Stromal cell of bone marrow (primary cell): ENCODE measurements at regions not wholly inside any gene's neighbourhood (a gene's known extent, or its start where the extent isn't known, plus 50 kb on each side); places are given as distances from the start of the nearest gene placed in this dataset.

ENCODE experiments used
- DNase-seq: peaks from one replicate; pipeline ENCODE4 v3.0.0-alpha.2; 2012; ENCODE audit warnings: low read depth

DNA sequence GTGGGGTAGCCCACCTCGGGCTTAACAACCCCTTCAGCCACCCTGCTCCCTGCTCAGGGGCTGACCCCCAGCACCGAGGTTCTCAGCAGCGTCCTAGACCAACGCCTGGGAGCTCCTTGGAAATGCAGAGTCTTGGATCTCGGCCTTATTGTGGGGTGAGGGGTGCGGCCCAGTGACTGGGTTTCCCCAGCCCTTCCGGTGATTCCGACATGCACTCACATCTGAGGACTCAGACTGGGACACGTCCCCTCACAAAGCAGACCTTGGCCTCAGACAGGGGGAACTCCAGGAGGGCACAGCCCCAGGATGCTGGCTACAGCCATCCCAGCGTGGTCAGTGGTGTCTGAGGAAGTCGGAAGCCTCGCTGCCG, 117.7 kb downstream of the RFLNA start:
- no peak for DNase-seq

DNA sequence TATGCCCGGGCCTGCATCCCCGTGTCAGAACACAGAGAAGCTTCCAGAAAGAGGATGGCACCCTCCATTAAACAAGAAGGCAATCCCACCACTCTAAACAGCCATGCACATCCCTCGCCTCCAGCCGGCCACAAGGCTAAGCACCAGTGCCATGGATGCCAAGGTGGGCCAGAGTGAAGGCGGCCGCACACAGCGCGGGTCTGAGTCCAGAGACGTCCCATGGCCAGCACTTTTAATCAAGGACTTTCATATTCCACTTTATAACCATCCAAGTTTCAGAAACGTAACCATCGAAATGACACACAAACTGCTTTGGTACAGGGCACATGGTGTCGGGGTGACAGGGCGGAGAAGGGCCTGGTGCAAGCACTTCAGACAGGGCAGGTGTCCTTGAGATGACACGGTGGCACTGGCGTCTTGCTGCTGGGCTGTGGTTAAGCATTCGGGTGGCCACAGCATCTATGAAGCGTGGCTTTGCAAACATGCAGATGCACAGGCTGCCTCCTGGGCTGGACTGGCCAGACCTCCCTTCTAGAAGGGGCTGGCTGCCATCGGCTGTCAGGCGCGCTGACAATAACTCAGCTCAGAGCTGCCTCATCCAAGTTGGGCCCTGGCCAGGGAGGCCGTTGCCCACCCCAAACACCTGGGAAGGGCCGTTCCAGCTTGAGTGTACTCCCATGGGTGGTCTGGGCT, 117.2 kb downstream of the RFLNA start:
- no peak for DNase-seq

- peak; percentile 85 for DNase-seq
Measured at GRCh38 chr12:124411281-124411878, 116.5 kb downstream of the RFLNA start.

DNA sequence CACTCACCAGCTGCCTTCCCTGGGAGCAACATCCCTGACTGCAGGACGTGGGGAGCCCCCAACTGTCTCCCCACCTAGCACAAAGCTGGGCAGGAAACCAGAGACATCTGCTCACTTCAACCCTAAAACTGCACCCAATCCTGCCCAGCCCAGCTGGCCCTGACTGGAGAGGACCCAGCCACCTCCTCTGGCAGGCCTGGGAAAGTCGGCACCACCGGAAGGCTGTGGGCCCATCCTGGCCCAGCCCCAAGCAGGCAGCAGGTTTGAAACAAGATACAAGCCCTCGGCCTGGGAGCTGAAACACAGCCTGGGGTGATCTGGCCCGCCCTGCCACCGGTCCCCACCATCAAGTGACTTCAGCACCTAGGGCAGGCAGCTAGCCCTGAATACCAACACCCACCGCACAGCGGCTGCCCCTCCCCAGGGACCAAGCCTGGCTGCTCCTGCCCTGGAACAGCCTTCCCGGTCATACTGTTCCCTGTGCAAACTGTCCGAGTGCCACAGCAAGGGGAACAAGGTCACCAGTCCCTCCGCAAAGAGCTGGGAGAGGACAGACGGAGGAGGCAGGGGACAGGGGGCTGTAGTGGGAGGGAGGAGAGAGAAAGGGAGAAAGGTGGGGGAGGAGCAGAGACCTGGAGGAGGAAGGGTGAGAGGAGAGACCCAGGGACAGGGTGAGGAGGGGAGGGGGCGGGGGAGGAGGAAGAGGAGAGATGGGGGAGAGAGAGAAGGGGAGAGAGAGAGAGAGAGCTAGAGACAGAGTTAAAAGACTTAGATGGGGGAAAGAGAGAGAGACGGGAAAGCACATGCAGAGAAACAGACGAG, 115.7 kb downstream of the RFLNA start:
- DNase-seq, result no peak

DNA sequence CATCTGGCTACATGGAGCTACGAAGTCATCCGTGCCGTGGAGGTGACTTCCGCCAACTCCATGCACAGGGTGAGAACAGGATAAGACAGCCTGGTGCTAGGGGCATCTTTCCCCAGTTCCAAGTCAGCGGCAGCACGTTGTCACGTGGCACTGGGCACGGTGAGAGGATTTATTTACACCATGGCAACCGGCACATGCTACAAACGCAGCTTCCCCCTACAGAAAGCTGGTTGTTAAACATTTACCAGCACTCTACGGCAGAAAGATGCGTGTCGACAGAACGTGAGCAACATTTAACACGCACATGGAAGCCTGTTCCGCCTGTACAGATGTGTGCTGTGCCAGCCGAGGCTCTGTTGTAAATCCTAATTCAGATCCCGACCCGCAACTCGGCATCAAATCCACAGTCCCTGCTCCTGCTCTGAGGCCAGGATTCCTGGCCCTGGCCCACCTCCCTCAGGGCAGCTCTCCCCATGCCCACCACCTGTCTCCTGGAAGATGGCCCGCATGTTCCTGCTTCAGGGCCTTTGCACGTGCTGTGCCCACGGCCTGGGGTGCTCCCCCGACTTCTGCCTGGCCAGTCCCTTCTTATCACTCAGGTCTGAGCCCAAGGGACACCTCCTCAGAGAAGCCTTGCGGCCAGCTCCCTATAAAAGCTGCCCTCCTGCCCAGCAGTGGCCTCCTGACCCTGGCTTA, 114.1 kb downstream of the RFLNA start:
- no peak for DNase-seq

DNA sequence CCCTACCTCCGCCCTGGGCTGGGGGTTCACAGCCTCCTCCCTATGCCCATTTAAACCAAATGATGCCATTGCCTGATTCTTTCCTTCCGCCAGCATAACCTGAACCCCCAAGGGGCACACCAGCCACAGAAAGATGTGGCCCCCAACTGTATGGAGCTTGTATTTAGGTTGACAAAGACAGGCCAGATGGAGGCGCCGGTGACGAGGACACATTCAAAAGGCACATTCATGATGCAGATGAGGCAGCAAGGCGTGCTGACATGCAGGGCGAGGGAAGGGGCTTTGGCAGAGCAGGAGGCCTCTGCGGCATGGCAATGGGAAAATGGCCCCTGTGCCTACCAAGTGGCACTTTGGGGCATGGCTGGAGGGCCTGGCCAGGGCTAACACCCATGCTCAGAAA, 112.2 kb downstream of the RFLNA start:
- no peak for DNase-seq

- no peak for DNase-seq
Measured at GRCh38 chr12:124406043-124406442, 111.2 kb downstream of the RFLNA start.

- DNase-seq, result no peak
Measured at GRCh38 chr12:124405592-124405991, 110.7 kb downstream of the RFLNA start.

DNA sequence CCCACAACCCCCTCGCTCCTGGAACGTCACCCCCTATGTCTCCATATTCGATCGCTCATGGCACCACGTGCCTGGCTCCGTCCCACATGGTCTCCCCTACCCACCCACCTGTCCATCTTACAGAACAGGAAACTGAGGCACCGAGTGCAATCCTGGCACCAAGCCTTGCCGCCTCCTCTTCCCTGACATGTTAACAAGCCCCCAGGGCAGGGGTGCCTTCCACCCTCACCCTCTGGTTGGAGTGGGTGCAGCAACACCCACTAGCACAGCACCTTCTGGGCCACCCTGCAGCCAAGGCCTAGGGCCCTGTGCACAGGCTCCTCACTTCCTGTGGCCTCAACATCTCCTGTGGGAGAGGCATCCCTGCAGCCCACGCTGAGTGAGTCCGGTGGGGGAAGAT, 110.3 kb downstream of the RFLNA start:
- DNase-seq, result no peak

DNA sequence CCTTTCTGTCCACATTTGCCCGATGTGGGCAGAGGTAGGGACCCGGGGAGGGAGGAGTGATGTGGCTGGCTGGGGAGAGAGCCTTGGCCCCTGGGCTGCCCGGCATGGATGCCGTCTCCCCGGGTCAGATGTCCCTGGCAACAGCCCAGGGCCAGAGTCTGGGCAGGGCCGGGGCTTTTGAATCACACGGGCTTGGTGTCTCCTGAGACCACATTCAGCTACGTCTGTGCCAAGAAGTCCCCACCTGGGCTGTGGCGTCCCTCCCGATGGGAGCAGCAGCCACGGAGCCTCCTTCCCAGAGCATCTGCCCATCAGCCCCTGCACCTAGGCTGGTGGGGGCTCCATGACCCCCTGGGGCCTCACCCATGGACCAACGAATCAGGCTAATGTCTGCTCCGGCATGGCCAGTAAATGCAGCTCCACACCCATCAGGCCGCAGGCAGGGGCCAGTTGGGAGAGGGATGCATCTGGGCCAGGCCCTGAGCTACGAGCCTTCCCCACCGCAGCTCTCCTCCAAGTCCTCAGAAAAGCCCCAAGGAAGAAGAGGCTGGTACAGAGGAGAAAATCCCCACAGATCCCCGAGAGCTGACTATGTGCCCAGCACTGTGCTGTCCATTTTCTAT, 109.4 kb downstream of the RFLNA start:
- DNase-seq, result no peak

GRCh38 chr12:124403273-124403672, 108.4 kb downstream of the RFLNA start:
- no peak for DNase-seq

GRCh38 chr12:124402248-124403066, 107.6 kb downstream of the RFLNA start:
- DNase-seq, result no peak

DNA sequence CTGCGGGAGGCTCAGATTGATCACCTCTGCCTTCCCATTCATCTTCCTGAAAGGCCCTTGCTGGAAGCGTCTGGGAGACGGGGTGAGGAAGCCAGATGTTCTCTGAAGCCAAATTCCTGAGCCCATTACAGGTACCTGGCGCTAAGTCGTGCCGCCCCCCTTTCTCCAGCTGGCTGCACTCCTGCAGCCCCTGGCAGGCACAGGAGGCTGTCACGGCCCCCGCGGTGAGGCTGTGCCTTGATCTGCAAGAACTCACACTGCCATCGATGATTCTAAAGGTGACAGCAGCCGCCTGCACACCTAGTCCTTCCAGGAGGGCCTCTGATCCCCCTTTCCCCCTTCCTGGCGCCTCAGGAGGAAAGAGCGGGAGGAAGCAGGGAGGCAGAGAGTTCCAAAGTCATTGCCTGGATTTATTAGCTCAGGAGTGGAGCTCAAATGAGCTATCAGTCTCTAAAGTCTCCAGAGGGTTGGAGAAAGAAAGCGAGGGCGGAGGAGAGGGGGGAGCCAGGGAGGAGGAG, 106.9 kb downstream of the RFLNA start:
- no peak for DNase-seq

DNA sequence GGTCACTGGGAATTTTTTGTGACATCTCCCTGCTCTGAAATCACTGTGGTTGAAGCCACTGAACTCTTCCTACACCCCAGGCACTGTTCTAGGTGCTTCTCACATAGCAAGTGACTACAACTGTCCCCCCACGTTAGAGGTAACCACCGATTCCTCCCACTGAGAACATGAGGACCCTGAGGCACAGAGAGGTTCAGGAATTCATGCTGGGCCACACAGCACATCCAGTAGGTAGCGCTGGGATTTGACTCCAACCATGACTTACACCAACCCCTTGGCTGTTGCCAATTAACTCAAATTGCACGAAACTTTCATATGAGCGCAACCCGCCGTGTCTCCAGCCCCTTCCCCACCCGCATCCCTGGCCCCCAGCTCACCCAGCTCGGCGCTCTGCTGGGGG, 105.2 kb downstream of the RFLNA start:
- DNase-seq, result no peak

- no peak for DNase-seq
Measured at GRCh38 chr12:124399622-124400021, 104.7 kb downstream of the RFLNA start.

DNA sequence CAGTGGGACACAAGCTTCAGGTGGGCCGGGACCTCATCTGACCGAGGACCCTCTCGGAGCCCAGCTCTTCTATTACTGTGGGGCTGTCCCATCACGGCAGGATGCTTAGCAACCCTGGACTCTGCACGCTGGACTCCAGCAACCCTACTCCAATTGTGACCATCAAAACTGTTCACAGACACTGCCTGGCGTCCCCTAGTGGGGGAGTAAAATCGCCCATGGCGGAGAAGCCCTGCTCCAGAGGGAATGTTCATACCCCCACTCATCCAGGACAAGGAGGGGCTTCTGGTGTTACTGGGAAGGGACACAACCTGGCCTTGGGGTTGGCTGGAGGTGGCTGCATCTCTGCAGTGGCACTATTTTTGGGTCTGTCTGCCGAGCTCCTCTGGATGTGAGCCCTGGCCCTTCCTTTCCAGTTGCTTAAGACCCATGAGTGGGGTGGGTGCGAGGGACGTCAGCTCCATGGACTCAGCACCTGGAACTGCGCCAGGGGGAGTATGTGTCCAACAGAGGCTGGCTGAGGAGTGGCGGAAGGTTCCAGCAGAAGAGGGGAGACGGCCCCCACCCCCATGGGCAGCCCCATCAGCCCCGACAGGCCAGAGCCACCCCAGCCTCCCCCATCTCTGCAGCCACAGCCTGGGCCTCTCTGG, 103.8 kb downstream of the RFLNA start:
- DNase-seq, result no peak

DNA sequence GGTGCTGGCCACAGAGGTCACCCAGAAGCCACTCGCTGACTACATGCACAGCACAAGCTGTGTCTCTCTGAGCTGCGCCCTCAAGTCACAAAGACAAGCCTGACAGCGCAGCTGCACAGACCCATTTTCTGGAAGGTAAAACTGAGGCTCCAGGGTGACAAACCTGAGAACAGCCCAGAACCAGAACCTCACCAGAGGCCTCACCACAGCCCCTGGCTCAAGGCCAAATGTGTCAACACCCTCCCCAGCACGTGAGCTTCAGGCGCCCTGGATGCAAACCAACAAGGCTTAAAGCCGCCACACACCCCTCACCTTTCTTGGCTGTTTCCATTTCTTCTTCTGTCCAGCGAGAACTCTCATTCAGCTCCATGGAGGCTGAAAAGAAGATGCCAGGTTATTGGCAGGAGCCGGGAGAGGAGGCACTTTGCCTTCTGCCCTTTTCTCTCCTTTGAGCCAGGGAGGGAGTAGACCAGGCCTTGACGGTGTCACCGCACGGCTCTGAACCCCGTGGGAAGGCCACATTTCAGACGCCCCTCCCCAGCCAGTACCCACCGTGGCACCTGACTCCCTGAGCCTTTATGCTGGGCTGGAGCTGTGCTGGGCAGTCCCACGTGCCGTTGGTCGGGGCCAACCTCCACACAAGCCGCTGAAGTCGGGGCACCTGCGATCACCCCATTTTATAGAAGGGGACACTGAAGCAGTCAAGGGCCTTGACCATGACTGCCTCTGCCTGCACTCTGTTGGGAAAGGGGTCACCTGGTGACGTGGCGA, 103.1 kb downstream of the RFLNA start:
- no peak for DNase-seq

DNA sequence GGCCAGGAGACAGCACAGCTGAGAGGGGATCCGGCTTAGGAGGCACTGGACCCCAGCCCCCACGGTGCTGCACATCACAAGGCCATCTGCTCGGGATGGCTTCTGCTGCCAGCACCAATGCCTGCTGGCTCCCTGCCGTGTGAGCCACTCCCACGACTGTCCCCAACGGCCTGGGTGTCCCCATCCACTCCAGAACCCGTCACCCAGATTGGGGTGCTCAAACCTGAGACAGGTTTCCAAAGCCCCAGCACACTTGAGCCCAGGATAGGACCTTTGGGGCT, 102.4 kb downstream of the RFLNA start:
- no peak for DNase-seq

- DNase-seq, result no peak
Measured at GRCh38 chr12:124396544-124397398, 101.9 kb downstream of the RFLNA start.
